Breast epithelium (tissue), 3 donors: ENCODE measurements at regions not wholly inside any gene's neighbourhood (a gene's known extent, or its start where the extent isn't known, plus 50 kb on each side); places are given as distances from the start of the nearest gene placed in this dataset.

ENCODE experiments used
- CTCF ChIP-seq, 3 donors: fragments of 450-650 bp; IDR thresholded peaks; one replicate each; pipeline ENCODE4 v1.5.1; 2016 to 2017; ENCODE audit warnings: antibody characterized with exemption in 3 of 3, mild to moderate bottlenecking in 3 of 3, moderate library complexity in 3 of 3
- POLR2A ChIP-seq: fragments of 450-650 bp; IDR thresholded peaks from one replicate; pipeline ENCODE4 v1.6.1; 2016; ENCODE audit warnings: antibody characterized with exemption, mild to moderate bottlenecking, moderate library complexity

- TF ChIP-seq CTCF (IDR thresholded peaks at IDR 0.05) (no peak), POLR2A (no peak)
Observed at GRCh38 chr14:62244221-62244620, 482.0 kb downstream of the SNAPC1 start.
